IPS-NIHi11 (cell line): ENCODE measurements at regions not wholly inside any gene's neighbourhood (a gene's known extent, or its start where the extent isn't known, plus 50 kb on each side); places are given as distances from the start of the nearest gene placed in this dataset.
"Not testable (repeated sequence)": the region's sequence is repeated elsewhere in the genome, so short reads cannot be mapped to it uniquely, and the experiment has no call there.

Experiments used
- DNase-seq: peaks from one replicate; pipeline ENCODE4 v3.0.0; 2012; ENCODE audit warnings: mixed read lengths, low spot score

GRCh38 chr13:58907347-58907746 lies 1256.4 kb downstream of the DIAPH3 start:
- no peak for DNase-seq

GRCh38 chr13:58908019-58908679 lies 1255.6 kb downstream of the DIAPH3 start:
- DNase-seq = no peak

DNA sequence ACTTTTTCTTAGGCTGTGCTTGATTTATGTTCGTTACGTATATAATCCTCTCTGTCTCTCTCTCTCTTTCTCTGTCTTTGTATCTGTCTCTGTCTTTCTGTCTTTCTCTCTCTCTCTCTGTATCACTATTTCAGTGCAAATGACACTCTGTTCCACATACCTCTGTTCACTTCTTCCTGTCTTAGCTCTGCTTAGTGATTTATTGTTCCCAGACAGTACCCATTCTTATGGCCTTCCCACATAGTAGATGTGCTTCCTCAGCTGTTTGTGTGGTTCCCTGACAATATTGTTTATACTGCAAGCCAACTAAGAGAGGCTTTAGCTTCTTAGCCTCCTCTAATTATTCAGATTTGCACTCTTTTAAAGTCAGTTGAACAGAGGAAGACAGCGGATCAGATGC lies 1244.2 kb downstream of the DIAPH3 start:
- DNase-seq = no peak

- DNase-seq = no peak
Measured at GRCh38 chr13:58921129-58921528, 1242.6 kb downstream of the DIAPH3 start.

DNA sequence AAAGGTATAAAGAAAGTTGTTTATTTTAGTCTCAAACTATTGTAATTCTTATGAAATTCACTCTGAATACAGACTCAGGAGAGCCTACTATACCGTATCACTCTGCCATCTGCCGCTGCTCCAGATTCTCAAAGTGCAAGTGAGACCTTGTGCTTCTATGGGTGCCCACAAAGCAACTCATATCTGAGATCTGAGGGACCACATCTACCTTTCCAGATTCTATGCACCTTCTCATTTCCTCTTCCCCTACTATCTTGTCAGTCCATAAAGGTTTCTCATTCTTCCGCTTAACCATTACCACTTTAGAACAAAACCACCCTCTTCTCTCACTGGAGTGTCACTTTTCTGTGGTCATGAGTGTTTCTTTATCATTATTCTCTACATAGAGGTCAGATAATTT lies 1236.9 kb downstream of the DIAPH3 start:
- DNase-seq = no peak

GRCh38 chr13:58933475-58933874 lies 1230.3 kb downstream of the DIAPH3 start:
- DNase-seq = peak; percentile 9

DNA sequence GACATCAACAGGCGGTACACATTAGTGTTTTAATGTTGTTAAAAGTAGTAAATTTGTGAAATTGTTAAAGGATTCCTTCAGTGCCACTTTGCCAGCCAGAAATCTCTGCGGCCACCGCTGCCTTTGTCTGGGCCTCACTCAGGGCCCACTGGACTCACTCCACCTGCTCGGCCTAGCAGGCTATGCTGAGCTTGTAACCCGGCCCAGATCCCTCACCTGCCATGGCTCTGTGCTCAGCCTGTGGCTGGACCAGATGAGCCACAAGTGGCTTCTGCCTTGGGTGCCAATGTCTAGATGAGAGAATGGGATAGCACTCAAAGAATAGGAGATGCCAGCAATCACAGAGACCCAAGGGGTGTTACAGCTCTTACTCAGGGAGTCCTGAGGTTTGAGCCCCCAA lies 1228.0 kb downstream of the DIAPH3 start:
- no peak for DNase-seq

GRCh38 chr13:58946274-58946673 lies 1217.5 kb downstream of the DIAPH3 start:
- no peak for DNase-seq

DNA sequence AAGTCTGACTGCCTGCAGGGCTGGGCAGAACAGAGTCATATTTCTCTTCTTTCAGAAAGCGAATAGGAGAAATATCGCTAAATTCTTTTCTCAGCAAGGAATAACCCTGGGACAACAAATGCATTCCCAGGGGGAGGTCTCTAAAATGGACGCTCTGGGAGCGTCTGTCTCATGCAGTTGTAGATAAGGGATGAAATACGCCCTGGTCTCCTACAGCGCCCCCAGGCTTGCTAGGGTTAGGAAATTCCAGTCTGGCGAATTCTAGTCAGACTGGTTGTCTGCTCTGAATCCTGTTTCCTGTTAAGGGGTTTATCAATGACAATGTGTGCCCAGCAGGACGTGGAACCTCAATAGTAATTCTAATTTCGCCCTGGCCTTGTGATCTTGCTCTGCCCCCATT lies 1214.1 kb downstream of the DIAPH3 start:
- no peak for DNase-seq

DNA sequence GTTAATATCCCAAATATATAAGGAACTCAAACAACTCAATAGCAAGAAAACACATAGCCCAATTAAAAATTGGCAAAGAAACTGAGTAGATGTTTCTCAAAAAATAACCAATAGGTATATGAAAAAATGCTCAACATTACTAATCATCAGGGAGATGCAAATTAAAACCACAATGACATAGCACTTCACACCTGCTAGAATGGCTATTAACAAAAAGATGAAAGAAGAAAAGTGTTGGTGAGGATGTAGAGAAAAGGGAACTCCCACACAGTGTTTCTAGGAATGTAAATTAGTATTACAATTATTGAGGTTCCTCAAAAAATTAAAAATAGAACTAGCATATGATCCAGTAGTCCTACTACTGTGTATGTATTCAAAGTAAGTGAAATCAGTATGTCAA lies 1212.8 kb downstream of the DIAPH3 start:
- no peak for DNase-seq

DNA sequence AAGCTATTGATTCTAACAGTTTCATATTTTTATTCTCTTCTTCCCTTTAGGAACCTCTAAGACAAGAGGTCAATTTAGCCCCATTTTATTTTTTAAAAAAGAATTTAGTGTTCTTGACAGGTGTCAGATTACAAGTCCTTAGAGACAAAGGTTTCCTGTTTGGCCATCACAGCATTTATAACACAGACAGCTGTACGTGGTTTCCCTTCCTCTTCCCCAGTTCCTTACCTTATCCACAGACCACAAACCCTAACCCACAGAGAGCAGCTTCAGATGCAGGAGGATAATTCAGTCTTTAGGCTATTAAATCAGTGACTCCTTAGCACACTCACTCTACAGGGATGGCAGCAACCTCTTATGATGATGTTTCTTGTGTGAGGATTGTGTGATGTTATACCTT lies 1210.1 kb downstream of the DIAPH3 start:
- DNase-seq = no peak

GRCh38 chr13:58955546-58956385 lies 1208.0 kb downstream of the DIAPH3 start:
- no peak for DNase-seq

- DNase-seq = not testable (repeated sequence)
Measured at GRCh38 chr13:58958097-58958496, 1205.6 kb downstream of the DIAPH3 start.

GRCh38 chr13:58960888-58961287 lies 1202.8 kb downstream of the DIAPH3 start:
- no peak for DNase-seq

DNA sequence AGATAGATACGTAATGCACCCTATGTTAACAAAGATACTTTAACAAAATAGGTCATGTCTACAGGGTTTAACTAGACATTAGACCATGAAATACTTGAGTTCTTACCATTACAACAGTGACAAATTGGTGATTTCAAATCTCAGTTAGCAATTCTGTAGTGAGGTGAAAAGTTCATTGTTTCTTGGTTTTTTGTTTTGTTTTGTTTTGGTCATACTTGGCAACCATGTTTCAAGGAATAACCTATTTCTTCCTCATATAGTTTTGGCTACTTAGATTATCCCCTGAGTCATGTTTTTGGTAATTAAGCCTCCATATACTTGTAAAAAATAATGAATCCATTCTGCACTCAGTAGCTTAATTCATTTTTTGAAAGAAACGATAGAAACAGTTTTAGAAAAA lies 1200.4 kb downstream of the DIAPH3 start:
- no peak for DNase-seq

DNA sequence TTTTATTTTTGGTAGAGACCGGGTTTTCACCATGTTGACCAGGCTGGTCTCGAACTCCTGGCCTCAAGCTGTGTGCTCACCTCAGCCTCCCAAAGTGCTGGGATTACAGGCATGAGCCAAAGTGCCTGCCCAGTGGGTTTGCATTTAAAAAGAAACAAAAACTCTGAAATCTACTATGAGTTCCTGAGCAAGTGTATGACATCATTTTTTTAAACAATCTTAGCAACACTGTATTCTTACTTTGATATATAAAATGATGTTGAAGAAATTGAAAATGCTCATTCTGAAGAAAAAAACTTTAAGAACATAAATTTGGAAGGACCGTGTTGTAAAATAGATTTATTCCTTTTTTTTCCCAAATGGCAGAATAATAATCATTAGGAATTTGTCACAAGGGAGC lies 1199.7 kb downstream of the DIAPH3 start:
- no peak for DNase-seq

GRCh38 chr13:58977085-58977484 lies 1186.6 kb downstream of the DIAPH3 start:
- DNase-seq = no peak

DNA sequence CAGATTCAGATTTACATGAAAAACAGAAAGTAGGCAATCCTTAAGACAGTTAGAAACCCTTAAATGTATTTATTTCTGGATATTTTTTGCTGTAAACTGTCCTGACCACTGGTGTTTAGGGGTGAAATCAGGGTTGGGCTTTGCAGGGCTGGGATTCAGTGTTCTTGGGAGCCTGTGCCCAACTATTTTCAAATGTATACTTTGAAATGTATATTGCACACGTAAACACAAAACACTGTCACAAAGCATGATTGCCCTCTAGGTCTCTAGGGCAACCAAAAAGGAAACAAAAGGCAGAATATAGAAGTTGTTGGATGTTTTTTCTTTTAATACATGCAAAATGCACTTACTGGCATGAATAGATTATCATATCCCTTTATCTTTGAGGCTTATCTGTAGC lies 1185.4 kb downstream of the DIAPH3 start:
- no peak for DNase-seq

DNA sequence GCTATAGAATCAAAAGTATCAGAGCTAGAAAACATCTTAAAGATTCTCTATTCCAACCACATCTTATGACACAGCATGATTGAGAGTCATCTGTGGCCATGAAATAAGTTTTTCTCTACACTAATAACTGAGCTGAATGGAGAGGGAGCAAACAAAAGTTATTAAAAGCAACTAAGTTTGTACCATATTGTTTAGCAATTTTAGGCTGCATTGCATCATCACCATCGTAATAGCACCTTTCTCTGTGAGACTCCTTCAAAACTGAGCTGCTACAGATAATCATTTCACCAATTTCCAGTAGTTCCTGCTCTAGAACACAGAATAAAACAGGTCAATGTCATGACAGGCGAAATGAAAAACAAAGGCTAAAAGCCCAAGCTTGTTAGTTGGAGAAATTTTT lies 1183.9 kb downstream of the DIAPH3 start:
- no peak for DNase-seq

DNA sequence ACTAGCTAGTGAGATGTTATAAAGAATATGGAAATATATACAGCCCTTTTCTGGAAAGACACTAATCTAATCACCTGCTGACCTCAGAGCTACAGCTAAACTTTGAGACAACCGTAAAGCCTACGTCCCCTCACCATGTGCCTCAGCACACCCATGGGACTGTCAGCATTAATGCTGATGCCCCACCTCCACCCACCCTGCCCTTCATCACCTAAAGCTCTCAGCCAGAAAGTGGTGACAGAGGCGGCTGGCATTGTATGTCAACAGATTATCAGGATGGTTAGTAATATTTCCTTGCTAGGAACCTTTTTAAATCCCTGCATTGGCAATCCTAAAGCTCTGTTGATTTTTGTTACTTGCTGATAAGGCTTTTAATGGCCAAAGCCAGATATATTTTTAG lies 1177.9 kb downstream of the DIAPH3 start:
- no peak for DNase-seq

- no peak for DNase-seq
Measured at GRCh38 chr13:58989556-58989955, 1174.2 kb downstream of the DIAPH3 start.

- no peak for DNase-seq
Measured at GRCh38 chr13:58991826-58992477, 1171.8 kb downstream of the DIAPH3 start.

DNA sequence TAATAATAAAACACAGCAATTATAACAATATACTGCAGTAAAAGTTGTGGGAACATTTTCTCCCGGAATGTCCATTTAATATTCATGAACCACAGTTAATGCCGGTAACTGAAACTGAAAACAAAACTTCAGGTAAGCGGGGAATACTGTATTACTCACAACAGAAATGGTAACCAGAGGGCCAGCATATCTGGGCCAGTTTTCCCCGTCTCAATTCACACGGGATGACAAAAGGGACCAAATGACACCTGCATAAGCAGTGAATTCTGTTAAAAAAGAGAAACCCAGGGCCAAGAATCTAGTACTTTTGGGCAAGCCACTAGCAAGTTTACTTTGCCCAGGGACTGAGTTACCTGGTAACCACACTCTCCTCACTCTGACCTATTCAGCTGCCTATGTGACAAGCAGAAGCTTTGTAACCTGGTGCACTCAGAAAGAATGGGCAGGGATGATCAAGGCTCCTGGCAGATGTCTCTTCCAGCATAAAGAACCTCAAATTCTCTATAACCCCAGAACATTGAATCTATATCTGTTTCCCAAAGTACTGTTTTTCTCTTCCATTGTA lies 1171.2 kb downstream of the DIAPH3 start:
- no peak for DNase-seq
